OCI-LY1 (cell line): ENCODE measurements at regions not wholly inside any gene's neighbourhood (a gene's known extent, or its start where the extent isn't known, plus 50 kb on each side); places are given as distances from the start of the nearest gene placed in this dataset.

ENCODE experiments used
- H2AFZ ChIP-seq: fragments of 200-600 bp; sonication (generic), shearing (Covaris generic); 2 replicates; pipeline ENCODE4 v1.6.0; 2014; ENCODE audit warnings: antibody characterized with exemption, mild to moderate bottlenecking, low read length
- H3F3A ChIP-seq: fragments of 200-600 bp; sonication (generic), shearing (Covaris generic); 2 replicates; pipeline ENCODE4 v1.6.0; 2014; ENCODE audit warnings: mild to moderate bottlenecking, antibody characterized with exemption, low read length, moderate library complexity; ENCODE audit not compliant: insufficient read depth
- H3K27ac ChIP-seq: fragments of 200-600 bp; sonication (generic); 2 replicates; pipeline ENCODE4 v1.5.1; 2014; ENCODE audit warnings: low read length, mixed run types, mild to moderate bottlenecking, low read depth; ENCODE audit not compliant: poor library complexity, severe bottlenecking
- H3K27me3 ChIP-seq: fragments of 200-600 bp; sonication (generic); 2 replicates; pipeline ENCODE4 v1.6.0; 2014; ENCODE audit warnings: antibody characterized with exemption, mild to moderate bottlenecking, low read length, moderate library complexity; ENCODE audit not compliant: insufficient read depth
- H3K36me3 ChIP-seq: fragments of 200-600 bp; sonication (generic); 2 replicates; pipeline ENCODE4 v1.6.1; 2014; ENCODE audit warnings: mild to moderate bottlenecking, antibody characterized with exemption, low read length, moderate library complexity, mixed read lengths; ENCODE audit not compliant: insufficient read depth
- H3K4me1 ChIP-seq: fragments of 200-600 bp; sonication (generic); 2 replicates; pipeline ENCODE4 v1.5.1; 2014; ENCODE audit warnings: mild to moderate bottlenecking, low read length, moderate library complexity; ENCODE audit not compliant: insufficient read depth, severe bottlenecking
- H3K4me2 ChIP-seq: fragments of 200-600 bp; sonication (generic), shearing (Covaris generic); 2 replicates; pipeline ENCODE4 v1.6.1; 2014; ENCODE audit warnings: low read length
- H3K4me3 ChIP-seq: fragments of 200-600 bp; sonication (generic); 2 replicates; pipeline ENCODE4 v1.5.1; 2014; ENCODE audit warnings: low read length, low read depth, mild to moderate bottlenecking, mixed read lengths; ENCODE audit not compliant: poor library complexity, severe bottlenecking
- H3K79me2 ChIP-seq: fragments of 200-600 bp; shearing (Covaris generic); 2 replicates; pipeline ENCODE4 v1.6.1; 2016; ENCODE audit warnings: mixed run types, low read length, mixed read lengths; ENCODE audit not compliant: insufficient read depth
- H3K9ac ChIP-seq: fragments of 200-600 bp; sonication (generic), shearing (Covaris generic); 2 replicates; pipeline ENCODE4 v1.6.1; 2014; ENCODE audit warnings: mild to moderate bottlenecking, low read length, mixed read lengths
- H3K9me2 ChIP-seq: fragments of 200-600 bp; sonication (generic), shearing (Covaris generic); 2 replicates; pipeline ENCODE4 v1.6.1; 2014; ENCODE audit warnings: low read depth, mild to moderate bottlenecking, low read length, mixed read lengths
- H3K9me3 ChIP-seq: fragments of 200-600 bp; shearing (Covaris generic); 2 replicates; pipeline ENCODE4 v1.6.1; 2014; ENCODE audit warnings: low read length, mixed read lengths
- H4K20me1 ChIP-seq: fragments of 200-600 bp; sonication (generic), shearing (Covaris generic); 2 replicates; pipeline ENCODE4 v1.6.0; 2016; ENCODE audit warnings: mild to moderate bottlenecking, low read length; ENCODE audit not compliant: insufficient read depth
- CTCF ChIP-seq: fragments of 200-600 bp; sonication (generic), shearing (Covaris generic); IDR thresholded peaks from 2 replicates; pipeline ENCODE4 v1.5.1; 2017; ENCODE audit warnings: mild to moderate bottlenecking, antibody characterized with exemption, low read length, moderate library complexity, mixed read lengths
- EZH2 ChIP-seq: fragments of 200-600 bp; sonication (generic), shearing (Covaris generic); IDR thresholded peaks from 2 replicates; pipeline ENCODE4 v1.8.0; 2017; ENCODE audit warnings: borderline replicate concordance, mixed run types, mild to moderate bottlenecking, antibody characterized with exemption, low read length, moderate library complexity, mixed read lengths

- TF ChIP-seq CTCF (no peak), EZH2 (no peak)
- H3F3A ChIP-seq, result no peaks in the 10 kb centered on the region
- H3K4me3 ChIP-seq, result no peak overlapping the region
- H3K9me3 ChIP-seq, result no peaks in the 10 kb centered on the region
- H3K9me2 ChIP-seq, result no peaks in the 10 kb centered on the region
- no peak overlapping the region for H3K9ac ChIP-seq
- no peak overlapping the region for H3K4me2 ChIP-seq
- no peaks in the 10 kb centered on the region for H3K4me1 ChIP-seq
- no peaks in the 10 kb centered on the region for H4K20me1 ChIP-seq
- 0 out of 2 replicates have a peak, but pooled peaks cover 3% of the 10 kb centered on the region for H3K27me3 ChIP-seq
- H3K36me3 ChIP-seq, result no peaks in the 10 kb centered on the region
- no peak overlapping the region for H3K27ac ChIP-seq
- no peaks in the 10 kb centered on the region for H3K79me2 ChIP-seq
- no peak overlapping the region for H2AFZ ChIP-seq
These were observed 156.5 kb upstream of the C14orf180 start for GRCh38 chr14:104422837-104423681.

- no peak overlapping the region for H3K9ac ChIP-seq
- TF ChIP-seq EZH2, result no peak
- H3K4me3 ChIP-seq, result no peak overlapping the region
- no peaks in the 10 kb centered on the region for H3K9me2 ChIP-seq
- no peak overlapping the region for H3K4me2 ChIP-seq
- H2AFZ ChIP-seq, result no peak overlapping the region
- H4K20me1 ChIP-seq, result no peaks in the 10 kb centered on the region
- H3K27me3 ChIP-seq, result 0 out of 2 replicates have a peak, but pooled peaks cover 3% of the 10 kb centered on the region
- H3K4me1 ChIP-seq, result no peaks in the 10 kb centered on the region
- no peak overlapping the region for H3K27ac ChIP-seq
- no peaks in the 10 kb centered on the region for H3K36me3 ChIP-seq
- H3K9me3 ChIP-seq, result no peaks in the 10 kb centered on the region
- no peaks in the 10 kb centered on the region for H3F3A ChIP-seq
- H3K79me2 ChIP-seq, result no peaks in the 10 kb centered on the region
These were observed 155.7 kb upstream of the C14orf180 start for GRCh38 chr14:104423701-104424405.

- no peak overlapping the region for H2AFZ ChIP-seq
- no peaks in the 10 kb centered on the region for H3K36me3 ChIP-seq
- 0 out of 2 replicates have a peak, but pooled peaks cover 3% of the 10 kb centered on the region for H3K27me3 ChIP-seq
- no peak overlapping the region for H3K4me2 ChIP-seq
- no peaks in the 10 kb centered on the region for H4K20me1 ChIP-seq
- no peaks in the 10 kb centered on the region for H3K9me3 ChIP-seq
- no peaks in the 10 kb centered on the region for H3F3A ChIP-seq
- H3K4me1 ChIP-seq, result no peaks in the 10 kb centered on the region
- H3K79me2 ChIP-seq, result no peaks in the 10 kb centered on the region
- no peak overlapping the region for H3K9ac ChIP-seq
- no peaks in the 10 kb centered on the region for H3K9me2 ChIP-seq
- H3K27ac ChIP-seq, result no peak overlapping the region
- TF ChIP-seq EZH2, result no peak
- no peak for TF ChIP-seq CTCF
- no peak overlapping the region for H3K4me3 ChIP-seq
These were observed 155.0 kb upstream of the C14orf180 start for GRCh38 chr14:104424406-104425072.
